Activated CD8-positive, alpha-beta memory T cell treated with anti-CD3 and anti-CD28 coated beads for 1 hour (primary cell): ENCODE measurements at regions not wholly inside any gene's neighbourhood (a gene's known extent, or its start where the extent isn't known, plus 50 kb on each side); places are given as distances from the start of the nearest gene placed in this dataset.

ENCODE experiments used
- DNase-seq, 2 donors: peaks; one replicate each; pipeline ENCODE4 v3.0.0-alpha.2; 2020; ENCODE audit warnings: low read depth in 1 of 2; ENCODE audit errors: extremely low read depth in 1 of 2

- DNase-seq = no peak
Measured at GRCh38 chr18:38023871-38024270, 458.3 kb upstream of the CELF4 start.

- no peak for DNase-seq
Measured at GRCh38 chr18:38022234-38022633, 456.6 kb upstream of the CELF4 start.

GRCh38 chr18:38019292-38019691 is 453.7 kb upstream of the CELF4 start:
- no peak for DNase-seq

- DNase-seq = no peak
Measured at GRCh38 chr18:38010971-38011857, 445.6 kb upstream of the CELF4 start.

GRCh38 chr18:38010037-38010436 is 444.4 kb upstream of the CELF4 start:
- no peak for DNase-seq

GRCh38 chr18:38009320-38009719 is 443.7 kb upstream of the CELF4 start:
- no peak for DNase-seq

- DNase-seq = no peak
Measured at GRCh38 chr18:38007676-38008330, 442.2 kb upstream of the CELF4 start.

GRCh38 chr18:38007026-38007425 is 441.4 kb upstream of the CELF4 start:
- no peak for DNase-seq

GRCh38 chr18:38006541-38006940 is 440.9 kb upstream of the CELF4 start:
- no peak for DNase-seq

- no peak for DNase-seq
Measured at GRCh38 chr18:37997695-37998094, 432.1 kb upstream of the CELF4 start.

- DNase-seq = no peak
Measured at GRCh38 chr18:37987901-37988300, 422.3 kb upstream of the CELF4 start.

- DNase-seq = no peak
Measured at GRCh38 chr18:37986665-37987064, 421.1 kb upstream of the CELF4 start.

GRCh38 chr18:37985126-37985525 is 419.5 kb upstream of the CELF4 start:
- no peak for DNase-seq

GRCh38 chr18:37980556-37980955 is 415.0 kb upstream of the CELF4 start:
- no peak for DNase-seq

GRCh38 chr18:37975446-37975845 is 409.8 kb upstream of the CELF4 start:
- DNase-seq = no peak

- no peak for DNase-seq
Measured at GRCh38 chr18:37967261-37967660, 401.7 kb upstream of the CELF4 start.

- DNase-seq = no peak
Measured at GRCh38 chr18:37965572-37965970, 400.0 kb upstream of the CELF4 start.

GRCh38 chr18:37964885-37965571 is 399.4 kb upstream of the CELF4 start:
- no peak for DNase-seq

- no peak for DNase-seq
Measured at GRCh38 chr18:37963837-37964236, 398.2 kb upstream of the CELF4 start.

- DNase-seq = no peak
Measured at GRCh38 chr18:37962316-37962966, 396.8 kb upstream of the CELF4 start.

GRCh38 chr18:37958499-37958898 is 392.9 kb upstream of the CELF4 start:
- no peak for DNase-seq
